Right lobe of liver (tissue), 4 donors: ENCODE measurements at regions not wholly inside any gene's neighbourhood (a gene's known extent, or its start where the extent isn't known, plus 50 kb on each side); places are given as distances from the start of the nearest gene placed in this dataset.

Experiments
- POLR2A ChIP-seq: fragments of 450-650 bp; IDR thresholded peaks from one replicate; pipeline ENCODE4 v1.6.1; 2017; ENCODE audit warnings: antibody characterized with exemption, mild to moderate bottlenecking
- TF ChIP-seq, protein P1 (sequence below), 4 donors: fragments of 200-600 bp in 3 of 4; fragments of 450-650 bp in 1 of 4; IDR thresholded peaks; one replicate each; pipeline versions ENCODE4 v1.5.1 to v1.8.0; 2016 to 2022; ENCODE audit warnings: antibody characterized with exemption in 4 of 4, mild to moderate bottlenecking in 2 of 4
- donor health status: DM: no; HTN: no; CAD: no.
- donor health status: DM: no; HTN: no; CAD: no.
- donor health status: DM: no; HTN: yes; CAD: no.

GRCh38 chr15:47502041-47502440, 215.3 kb upstream of the SEMA6D start:
- TF ChIP-seq, protein P1, sequence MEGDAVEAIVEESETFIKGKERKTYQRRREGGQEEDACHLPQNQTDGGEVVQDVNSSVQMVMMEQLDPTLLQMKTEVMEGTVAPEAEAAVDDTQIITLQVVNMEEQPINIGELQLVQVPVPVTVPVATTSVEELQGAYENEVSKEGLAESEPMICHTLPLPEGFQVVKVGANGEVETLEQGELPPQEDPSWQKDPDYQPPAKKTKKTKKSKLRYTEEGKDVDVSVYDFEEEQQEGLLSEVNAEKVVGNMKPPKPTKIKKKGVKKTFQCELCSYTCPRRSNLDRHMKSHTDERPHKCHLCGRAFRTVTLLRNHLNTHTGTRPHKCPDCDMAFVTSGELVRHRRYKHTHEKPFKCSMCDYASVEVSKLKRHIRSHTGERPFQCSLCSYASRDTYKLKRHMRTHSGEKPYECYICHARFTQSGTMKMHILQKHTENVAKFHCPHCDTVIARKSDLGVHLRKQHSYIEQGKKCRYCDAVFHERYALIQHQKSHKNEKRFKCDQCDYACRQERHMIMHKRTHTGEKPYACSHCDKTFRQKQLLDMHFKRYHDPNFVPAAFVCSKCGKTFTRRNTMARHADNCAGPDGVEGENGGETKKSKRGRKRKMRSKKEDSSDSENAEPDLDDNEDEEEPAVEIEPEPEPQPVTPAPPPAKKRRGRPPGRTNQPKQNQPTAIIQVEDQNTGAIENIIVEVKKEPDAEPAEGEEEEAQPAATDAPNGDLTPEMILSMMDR (IDR thresholded peaks at IDR 0.05): no peak
- TF ChIP-seq POLR2A: no peak
